Neutrophil (primary cell): ENCODE measurements at regions not wholly inside any gene's neighbourhood (a gene's known extent, or its start where the extent isn't known, plus 50 kb on each side); places are given as distances from the start of the nearest gene placed in this dataset.

Source experiments
- H3K27ac ChIP-seq: fragments of 200-600 bp; sonication (generic); 2 replicates; pipeline ENCODE4 v1.5.1; 2016; ENCODE audit warnings: mild to moderate bottlenecking, moderate library complexity
- H3K27me3 ChIP-seq: fragments of 200-600 bp; sonication (generic); 2 replicates; pipeline ENCODE4 v1.6.0; 2016; ENCODE audit warnings: mild to moderate bottlenecking
- H3K36me3 ChIP-seq: fragments of 200-600 bp; sonication (generic); 2 replicates; pipeline ENCODE4 v1.5.1; 2017
- H3K4me1 ChIP-seq, 2 experiments: fragments of 200-600 bp in 1 of 2; sonication (generic) in 1 of 2; 1 replicate in 1 of 2; 2 replicates in 1 of 2; pipeline versions ENCODE4 v1.5.1 to v1.6.1; 2013 to 2016; ENCODE audit warnings: low read depth in 1 of 2, low read length in 1 of 2, mild to moderate bottlenecking in 1 of 2, moderate library complexity in 1 of 2; ENCODE audit not compliant: control insufficient read depth in 1 of 2, insufficient read depth in 1 of 2
- H3K4me3 ChIP-seq, 2 experiments: fragments of 200-600 bp in 1 of 2; sonication (generic) in 1 of 2; 1 replicate in 1 of 2; 2 replicates in 1 of 2; pipeline ENCODE4 v1.5.1; 2013 to 2016; ENCODE audit warnings: low read depth in 1 of 2, low read length in 1 of 2, mild to moderate bottlenecking in 1 of 2, moderate library complexity in 1 of 2
- H3K9me3 ChIP-seq: fragments of 200-600 bp; sonication (generic); 2 replicates; pipeline ENCODE4 v1.5.1; 2016
- TF ChIP-seq, protein P1 (sequence below): fragments of 200-600 bp; sonication (generic); IDR thresholded peaks from 2 replicates; pipeline ENCODE4 v1.5.1; 2016; ENCODE audit warnings: antibody characterized with exemption

DNA sequence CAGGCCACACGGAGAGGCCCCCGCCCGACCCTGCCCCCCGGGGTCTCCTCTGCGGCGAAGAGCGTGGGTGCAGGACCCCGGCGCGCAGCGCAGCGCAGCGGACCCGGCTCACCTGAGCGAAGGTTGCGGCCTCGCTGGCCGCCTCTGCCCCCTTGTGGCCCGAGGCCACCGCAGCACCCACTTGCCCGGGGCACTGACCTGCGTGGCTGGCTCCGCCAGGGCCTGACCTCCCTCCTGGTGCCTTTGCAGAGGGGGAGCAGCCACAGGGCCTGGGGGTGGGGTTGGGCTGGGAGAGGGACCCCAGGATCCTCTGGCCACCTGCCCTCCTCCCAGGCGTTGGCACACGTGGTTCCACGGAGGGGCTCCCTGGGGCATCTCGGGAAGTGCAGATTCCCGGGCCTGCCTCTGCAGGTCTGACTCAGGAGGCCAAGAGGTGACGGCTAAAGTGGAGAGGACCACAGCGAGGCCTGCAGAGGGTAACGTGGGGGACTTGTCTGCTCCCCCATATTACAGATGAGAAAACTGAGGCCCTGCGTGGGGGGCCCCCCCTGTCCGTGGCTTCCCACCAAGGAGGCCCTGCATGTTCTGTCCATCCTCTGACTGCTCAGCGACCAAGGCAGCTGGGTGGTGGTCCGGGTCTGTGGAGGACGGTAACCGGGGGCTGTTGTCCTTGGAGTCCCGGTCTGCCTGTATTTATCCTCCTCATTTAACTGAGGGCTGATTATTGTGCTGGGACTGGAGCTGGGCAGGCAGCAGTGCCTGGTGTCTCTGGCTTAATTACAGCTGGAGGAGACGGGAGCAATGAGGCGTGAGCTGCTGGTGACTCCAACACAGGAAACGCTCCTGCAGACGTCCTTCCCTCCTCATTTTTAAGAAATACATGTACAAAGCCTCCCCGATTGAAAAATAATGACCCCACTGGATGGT, 67.9 kb upstream of the BEGAIN start:
- Histone ChIP-seq H3K27me3 (peaks cover 38% of the 10 kb centered on the region), H3K4me3 (no peak overlapping the region), H3K9me3 (no peaks in the 10 kb centered on the region), H3K4me1 (peaks cover 4 to 6% of the 10 kb centered on the region in 2 experiments), H3K36me3 (no peaks in the 10 kb centered on the region), H3K27ac (no peak overlapping the region)
- TF ChIP-seq, protein P1, sequence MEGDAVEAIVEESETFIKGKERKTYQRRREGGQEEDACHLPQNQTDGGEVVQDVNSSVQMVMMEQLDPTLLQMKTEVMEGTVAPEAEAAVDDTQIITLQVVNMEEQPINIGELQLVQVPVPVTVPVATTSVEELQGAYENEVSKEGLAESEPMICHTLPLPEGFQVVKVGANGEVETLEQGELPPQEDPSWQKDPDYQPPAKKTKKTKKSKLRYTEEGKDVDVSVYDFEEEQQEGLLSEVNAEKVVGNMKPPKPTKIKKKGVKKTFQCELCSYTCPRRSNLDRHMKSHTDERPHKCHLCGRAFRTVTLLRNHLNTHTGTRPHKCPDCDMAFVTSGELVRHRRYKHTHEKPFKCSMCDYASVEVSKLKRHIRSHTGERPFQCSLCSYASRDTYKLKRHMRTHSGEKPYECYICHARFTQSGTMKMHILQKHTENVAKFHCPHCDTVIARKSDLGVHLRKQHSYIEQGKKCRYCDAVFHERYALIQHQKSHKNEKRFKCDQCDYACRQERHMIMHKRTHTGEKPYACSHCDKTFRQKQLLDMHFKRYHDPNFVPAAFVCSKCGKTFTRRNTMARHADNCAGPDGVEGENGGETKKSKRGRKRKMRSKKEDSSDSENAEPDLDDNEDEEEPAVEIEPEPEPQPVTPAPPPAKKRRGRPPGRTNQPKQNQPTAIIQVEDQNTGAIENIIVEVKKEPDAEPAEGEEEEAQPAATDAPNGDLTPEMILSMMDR: peak; percentile 61

DNA sequence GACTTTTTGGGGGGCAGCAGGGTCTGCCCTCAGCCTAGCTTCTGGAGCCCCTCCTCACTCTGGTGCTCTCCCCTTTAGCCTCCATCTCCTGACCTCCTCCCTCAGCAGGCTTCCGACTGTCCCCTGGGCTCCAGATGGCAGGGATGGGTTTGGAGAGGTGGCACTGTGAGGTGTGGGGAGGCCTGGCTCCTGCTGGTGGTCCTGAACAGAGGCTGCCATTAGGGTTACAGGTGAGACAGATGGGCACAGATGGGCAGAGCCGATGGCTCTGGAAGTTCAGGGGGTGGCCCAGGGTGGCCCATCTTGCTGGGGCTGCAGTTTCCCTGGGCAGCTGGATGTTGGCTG, 68.5 kb upstream of the BEGAIN start:
- Histone ChIP-seq H3K27ac (no peak overlapping the region), H3K36me3 (no peaks in the 10 kb centered on the region), H3K27me3 (peaks cover 38% of the 10 kb centered on the region), H3K9me3 (no peaks in the 10 kb centered on the region), H3K4me1 (peaks cover 4 to 6% of the 10 kb centered on the region in 2 experiments), H3K4me3 (no peak overlapping the region)
- TF ChIP-seq, protein P1: no peak

DNA sequence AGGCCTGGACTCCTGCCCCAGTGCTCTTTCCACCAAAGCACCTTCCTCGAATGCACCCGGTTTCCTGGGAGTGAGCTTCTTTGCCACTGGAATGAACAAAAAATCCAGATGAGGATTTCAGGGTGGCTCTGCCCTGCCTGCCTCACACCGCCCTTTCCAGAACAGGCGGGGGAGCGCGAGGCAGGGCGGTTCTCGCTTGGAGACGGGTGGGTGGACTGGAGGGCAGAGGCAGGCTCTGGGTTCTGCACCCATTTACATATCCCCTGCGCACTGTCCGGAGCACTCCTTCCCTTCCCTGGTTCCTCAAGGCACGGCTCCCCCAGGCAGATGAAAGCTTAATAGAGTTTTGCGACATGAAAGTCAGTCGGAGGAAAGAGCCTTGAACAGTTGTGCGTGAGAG, 69.7 kb upstream of the DLK1 start:
- peaks cover 4 to 6% of the 10 kb centered on the region in 2 experiments for H3K4me1 ChIP-seq
- no peaks in the 10 kb centered on the region for H3K9me3 ChIP-seq
- peaks cover 38% of the 10 kb centered on the region for H3K27me3 ChIP-seq
- H3K36me3 ChIP-seq: no peaks in the 10 kb centered on the region
- no peak overlapping the region for H3K4me3 ChIP-seq
- TF ChIP-seq, protein P1: no peak
- no peak overlapping the region for H3K27ac ChIP-seq

DNA sequence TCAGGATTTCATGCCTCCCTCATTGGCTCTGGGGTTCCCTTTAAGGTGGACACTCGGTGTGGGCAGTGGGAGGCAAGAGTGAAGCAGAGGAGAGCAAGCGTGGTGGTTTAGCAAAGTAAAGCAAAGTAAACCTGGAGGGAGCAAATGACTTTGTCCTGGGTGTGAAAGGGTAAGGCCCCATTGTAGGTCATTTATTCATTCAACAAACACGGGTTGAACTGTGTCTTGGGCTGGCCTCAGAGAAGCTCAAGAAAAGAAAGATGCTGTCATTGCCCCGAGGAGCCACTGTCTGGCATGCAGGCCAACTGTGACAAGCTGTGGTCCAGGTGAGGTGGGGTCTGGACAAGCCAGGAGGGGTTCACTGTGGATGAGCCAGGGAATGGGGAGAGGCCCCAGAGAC, 68.9 kb upstream of the DLK1 start:
- no peaks in the 10 kb centered on the region for H3K36me3 ChIP-seq
- H3K4me1 ChIP-seq: peaks cover 7 to 9% of the 10 kb centered on the region in 2 experiments
- TF ChIP-seq, protein P1: no peak
- H3K9me3 ChIP-seq: no peaks in the 10 kb centered on the region
- no peak overlapping the region for H3K4me3 ChIP-seq
- peaks cover 38% of the 10 kb centered on the region for H3K27me3 ChIP-seq
- no peak overlapping the region for H3K27ac ChIP-seq

DNA sequence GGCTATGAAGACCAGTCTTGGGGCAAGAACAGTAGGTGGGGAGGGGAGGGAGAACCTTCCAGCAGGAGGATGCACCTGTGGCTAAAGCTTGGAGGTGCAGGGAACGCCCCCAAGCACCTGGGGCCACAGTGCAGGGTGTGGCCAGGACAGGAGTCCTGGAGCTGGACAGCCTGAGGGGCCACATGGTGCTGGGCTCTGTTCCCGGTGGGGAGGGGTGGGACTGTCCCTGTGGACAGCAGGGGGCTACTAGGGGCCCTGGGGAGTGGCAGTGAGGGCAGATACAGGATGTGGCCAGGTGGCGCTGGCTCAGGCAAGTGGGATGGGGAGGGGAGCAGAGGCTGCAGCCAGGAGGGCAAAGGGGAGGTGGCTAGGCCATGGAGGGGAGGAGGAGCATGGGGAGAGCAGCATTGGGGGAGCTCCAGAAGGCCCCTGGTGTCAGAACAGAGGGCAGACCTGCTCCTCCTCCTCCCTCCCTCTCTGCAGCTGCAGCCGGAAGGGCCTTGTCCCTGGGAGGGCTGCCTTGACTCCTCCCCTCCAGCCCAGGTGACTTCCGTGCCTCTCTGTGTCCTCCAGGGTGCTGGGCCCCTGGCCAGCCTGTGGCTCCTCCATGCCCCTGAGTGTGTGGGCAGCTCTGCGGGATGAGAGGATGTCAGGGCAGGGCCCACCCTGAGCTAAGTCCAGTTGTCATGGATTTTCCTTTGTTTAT, 68.4 kb upstream of the DLK1 start:
- Histone ChIP-seq H3K27ac (no peak overlapping the region), H3K4me1 (peaks cover 12 to 15% of the 10 kb centered on the region in 2 experiments), H3K36me3 (no peaks in the 10 kb centered on the region), H3K9me3 (no peaks in the 10 kb centered on the region), H3K27me3 (peaks cover 34% of the 10 kb centered on the region), H3K4me3 (no peak overlapping the region)
- TF ChIP-seq, protein P1: no peak
